ENCODE measurements at regions not wholly inside any gene's neighbourhood (a gene's known extent, or its start where the extent isn't known, plus 50 kb on each side); places are given as distances from the start of the nearest gene placed in this dataset.

DNA sequence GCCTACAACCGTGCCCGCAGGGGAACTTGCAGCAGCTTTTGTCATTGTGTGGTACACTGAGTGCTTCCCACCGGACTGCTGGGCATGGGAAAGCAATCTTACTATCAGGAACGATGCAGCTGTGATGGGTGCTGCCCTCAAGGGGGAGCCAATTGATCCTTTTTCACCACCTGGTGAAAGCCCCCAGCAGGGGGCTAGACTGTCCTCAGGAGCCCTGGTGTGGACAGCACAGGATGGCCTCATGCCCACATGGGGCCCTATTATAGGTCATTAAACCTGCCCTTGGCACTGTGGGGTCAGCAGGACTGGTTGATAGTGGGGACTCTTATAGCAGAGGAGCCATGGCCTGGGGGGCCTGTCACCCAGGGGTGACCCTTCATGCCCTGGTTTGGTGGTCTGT is 172.2 kb downstream of the GLI2 start:
- H2AFZ ChIP-seq (ENCODE audit: low read length) = no peak overlapping the region
- ChIA-PET POLR2A (no interaction called here), CTCF (ENCODE audit: low intra/inter-chr PET ratio, low total read pairs) (interaction anchor here (1.4 kb wide), 2 partner anchors 42 to 163 kb away, joined by 5 read pairs; no protein-coding TSS in a partner anchor)
- in situ Hi-C loops (cut with HindIII; ENCODE audit: extremely low pct_ligation_motif_present, low pct_unique_long_range_greater_than_20kb) = loop anchor here (5.0 kb wide), 1 partner anchor 39 kb away; no protein-coding TSS in a partner anchor
- WGBS (ENCODE audit: low lambda C conversion rate) = 37% methylated on average over 4 of the region's 4 CpGs
- FAIRE-seq (peak; percentile 70), ATAC-seq (peak; percentile 61), DNase-seq (ENCODE audit: low spot score) (peak; percentile 40)
- H3K4me3 ChIP-seq (replicated peaks in 1 of 3; ENCODE audit: insufficient read depth in 1 of 3, low read depth in 2 of 3, low read length in 3 of 3) = no peak overlapping the region
- intact Hi-C loops (cut with micrococcal nuclease; ENCODE audit: unreplicated experiment) = loop anchor here (5.0 kb wide), 1 partner anchor 39 kb away; no protein-coding TSS in a partner anchor
- H3K4me2 ChIP-seq (ENCODE audit: low read depth, low read length) = no peak overlapping the region
- no peaks in the 10 kb centered on the region for H3K4me1 ChIP-seq (ENCODE audit: insufficient read depth, low read length)
- H3K36me3 ChIP-seq (replicated peaks in 1 of 2; ENCODE audit: control insufficient read depth in 1 of 2, insufficient read depth in 2 of 2, low read length in 2 of 2) = no peaks in the 10 kb centered on the region
- TF ChIP-seq BCL6 (CRISPR knock-in tag; IDR thresholded peaks at IDR 0.05) = no peak
- TF ChIP-seq IRF9 (CRISPR knock-in tag; IDR thresholded peaks at IDR 0.05; ENCODE audit: borderline replicate concordance) = no peak
- peak; percentile 36; the same call in 1 of the 2 replicates for TF ChIP-seq RAD21 (CRISPR knock-in tag; IDR thresholded peaks at IDR 0.05)
- peak; percentile 55 for TF ChIP-seq STAG1 (CRISPR knock-in tag; IDR thresholded peaks at IDR 0.05)
- TF ChIP-seq, protein P1, sequence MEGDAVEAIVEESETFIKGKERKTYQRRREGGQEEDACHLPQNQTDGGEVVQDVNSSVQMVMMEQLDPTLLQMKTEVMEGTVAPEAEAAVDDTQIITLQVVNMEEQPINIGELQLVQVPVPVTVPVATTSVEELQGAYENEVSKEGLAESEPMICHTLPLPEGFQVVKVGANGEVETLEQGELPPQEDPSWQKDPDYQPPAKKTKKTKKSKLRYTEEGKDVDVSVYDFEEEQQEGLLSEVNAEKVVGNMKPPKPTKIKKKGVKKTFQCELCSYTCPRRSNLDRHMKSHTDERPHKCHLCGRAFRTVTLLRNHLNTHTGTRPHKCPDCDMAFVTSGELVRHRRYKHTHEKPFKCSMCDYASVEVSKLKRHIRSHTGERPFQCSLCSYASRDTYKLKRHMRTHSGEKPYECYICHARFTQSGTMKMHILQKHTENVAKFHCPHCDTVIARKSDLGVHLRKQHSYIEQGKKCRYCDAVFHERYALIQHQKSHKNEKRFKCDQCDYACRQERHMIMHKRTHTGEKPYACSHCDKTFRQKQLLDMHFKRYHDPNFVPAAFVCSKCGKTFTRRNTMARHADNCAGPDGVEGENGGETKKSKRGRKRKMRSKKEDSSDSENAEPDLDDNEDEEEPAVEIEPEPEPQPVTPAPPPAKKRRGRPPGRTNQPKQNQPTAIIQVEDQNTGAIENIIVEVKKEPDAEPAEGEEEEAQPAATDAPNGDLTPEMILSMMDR (CRISPR knock-in tag; IDR thresholded peaks at IDR 0.05) = peak; percentile 46
- no peak for TF ChIP-seq ZBTB4 (CRISPR knock-in tag; IDR thresholded peaks at IDR 0.05; ENCODE audit: borderline replicate concordance)
- TF ChIP-seq, protein P2, sequence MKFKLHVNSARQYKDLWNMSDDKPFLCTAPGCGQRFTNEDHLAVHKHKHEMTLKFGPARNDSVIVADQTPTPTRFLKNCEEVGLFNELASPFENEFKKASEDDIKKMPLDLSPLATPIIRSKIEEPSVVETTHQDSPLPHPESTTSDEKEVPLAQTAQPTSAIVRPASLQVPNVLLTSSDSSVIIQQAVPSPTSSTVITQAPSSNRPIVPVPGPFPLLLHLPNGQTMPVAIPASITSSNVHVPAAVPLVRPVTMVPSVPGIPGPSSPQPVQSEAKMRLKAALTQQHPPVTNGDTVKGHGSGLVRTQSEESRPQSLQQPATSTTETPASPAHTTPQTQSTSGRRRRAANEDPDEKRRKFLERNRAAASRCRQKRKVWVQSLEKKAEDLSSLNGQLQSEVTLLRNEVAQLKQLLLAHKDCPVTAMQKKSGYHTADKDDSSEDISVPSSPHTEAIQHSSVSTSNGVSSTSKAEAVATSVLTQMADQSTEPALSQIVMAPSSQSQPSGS (CRISPR knock-in tag; IDR thresholded peaks at IDR 0.05) = no peak
- TF ChIP-seq RELA (CRISPR knock-in tag; IDR thresholded peaks at IDR 0.05) = no peak
- no peak for TF ChIP-seq ARNTL (CRISPR knock-in tag; IDR thresholded peaks at IDR 0.05)
- 0 out of 2 replicates have a peak, but pooled peaks have one; percentile 14 for TF ChIP-seq SMC3 (IDR thresholded peaks at IDR 0.05; ENCODE audit: low read length)
- peaks cover 0 to 39% of the 10 kb centered on the region in 2 experiments; a peak in 4 of 5 replicates for H3K27me3 ChIP-seq (ENCODE audit: control insufficient read depth in 1 of 2, insufficient read depth in 2 of 2, low read length in 2 of 2)
- no peaks in the 10 kb centered on the region for H3K9me3 ChIP-seq (ENCODE audit: low read length)
- no peaks in the 10 kb centered on the region for H3K79me2 ChIP-seq (ENCODE audit: insufficient read depth, low read length)
- H4K20me1 ChIP-seq (ENCODE audit: insufficient read depth, low read length) = no peaks in the 10 kb centered on the region
- no peak overlapping the region for H3K27ac ChIP-seq (ENCODE audit: extremely low read length, insufficient read depth, low read length)
- no peak overlapping the region for H3K9ac ChIP-seq (ENCODE audit: insufficient read depth, low read depth, low read length)
- no TSS peak for BruUV-seq (replicated peaks)

All from HepG2 (cell line).